Activated naive CD8-positive, alpha-beta T cell treated with anti-CD3 and anti-CD28 coated beads, Interleukin-2, amount 10 ng/mL, durations not matched to agents 7 days and 5 days (primary cell): ENCODE measurements at regions not wholly inside any gene's neighbourhood (a gene's known extent, or its start where the extent isn't known, plus 50 kb on each side); places are given as distances from the start of the nearest gene placed in this dataset.

ENCODE experiments used
- ATAC-seq: fragments of 150-1000 bp; cut with Tn5 transposase; one replicate; pipeline ENCODE4 v1.10.0; 2021; ENCODE audit warnings: low read depth, moderate library complexity
- POLR2A ChIA-PET: fragments of 350-600 bp; sonication (Branson Sonifier 250); formaldehyde crosslinking; loops from one replicate; lab custom pipeline; 2021; ENCODE audit warnings: antibody characterized with exemption; lab: Charles Lee
- DNase-seq: peaks from one replicate; pipeline ENCODE4 v3.0.0; 2021
- H3K27ac Mint-ChIP-seq: one replicate; pipeline ENCODE4 v1.8.0; 2022; ENCODE audit warnings: mild to moderate bottlenecking, mixed read lengths
- H3K27me3 Mint-ChIP-seq: one replicate; pipeline ENCODE4 v1.8.0; 2022; ENCODE audit warnings: mild to moderate bottlenecking, moderate library complexity, mixed read lengths
- H3K36me3 Mint-ChIP-seq: one replicate; pipeline ENCODE4 v1.8.0; 2021; ENCODE audit warnings: mild to moderate bottlenecking, mixed read lengths
- H3K4me1 Mint-ChIP-seq: one replicate; pipeline ENCODE4 v1.8.0; 2021; ENCODE audit warnings: mixed read lengths
- H3K4me3 Mint-ChIP-seq: one replicate; pipeline ENCODE4 v1.8.0; 2022; ENCODE audit warnings: mild to moderate bottlenecking, moderate library complexity, mixed read lengths
- H3K9me3 Mint-ChIP-seq: one replicate; pipeline ENCODE4 v1.8.0; 2021; ENCODE audit warnings: mixed read lengths

- no peaks in the 10 kb centered on the region for H3K36me3 Mint-ChIP-seq
- ATAC-seq (no peak), DNase-seq (no peak)
- no peaks in the 10 kb centered on the region for H3K9me3 Mint-ChIP-seq
- H3K4me1 Mint-ChIP-seq: no peaks in the 10 kb centered on the region
- H3K27ac Mint-ChIP-seq: no peak overlapping the region
- POLR2A ChIA-PET: interaction anchor here (0.5 to 0.6 kb wide), 2 partner anchors 50 to 518 kb away, joined by 3 to 4 read pairs; no protein-coding TSS in a partner anchor
- no peak overlapping the region for H3K4me3 Mint-ChIP-seq
- peaks cover 6% of the 10 kb centered on the region for H3K27me3 Mint-ChIP-seq
Measured at GRCh38 chr7:1331561-1332467, 99.1 kb downstream of the UNCX start.

- Mint-ChIP-seq H3K4me1 (no peaks in the 10 kb centered on the region), H3K9me3 (peaks cover 8% of the 10 kb centered on the region), H3K27me3 (peaks cover 15% of the 10 kb centered on the region), H3K4me3 (no peak overlapping the region), H3K27ac (no peak overlapping the region), H3K36me3 (no peaks in the 10 kb centered on the region)
- no peak for ATAC-seq
- POLR2A ChIA-PET: no interaction called here
- DNase-seq: no peak
Measured at GRCh38 chr7:1336509-1336908, 103.8 kb downstream of the UNCX start.

GRCh38 chr7:1339611-1340010, 106.9 kb downstream of the UNCX start:
- DNase-seq (no peak), ATAC-seq (no peak)
- no peak overlapping the region for H3K27ac Mint-ChIP-seq
- H3K36me3 Mint-ChIP-seq: no peaks in the 10 kb centered on the region
- no peaks in the 10 kb centered on the region for H3K4me1 Mint-ChIP-seq
- no peak overlapping the region for H3K4me3 Mint-ChIP-seq
- POLR2A ChIA-PET: no interaction called here
- peaks cover 11% of the 10 kb centered on the region for H3K27me3 Mint-ChIP-seq
- H3K9me3 Mint-ChIP-seq: peaks cover 12% of the 10 kb centered on the region

- no peak for DNase-seq
- no peak overlapping the region for H3K4me3 Mint-ChIP-seq
- H3K27ac Mint-ChIP-seq: no peak overlapping the region
- ATAC-seq: no peak
- H3K36me3 Mint-ChIP-seq: no peaks in the 10 kb centered on the region
- H3K4me1 Mint-ChIP-seq: no peaks in the 10 kb centered on the region
- H3K9me3 Mint-ChIP-seq: peaks cover 12% of the 10 kb centered on the region
- POLR2A ChIA-PET: no interaction called here
- peaks cover 11% of the 10 kb centered on the region for H3K27me3 Mint-ChIP-seq
Measured at GRCh38 chr7:1340031-1340430, 107.4 kb downstream of the UNCX start.

- ATAC-seq (no peak), DNase-seq (no peak)
- H3K27ac Mint-ChIP-seq: no peak overlapping the region
- POLR2A ChIA-PET: no interaction called here
- no peaks in the 10 kb centered on the region for H3K4me1 Mint-ChIP-seq
- H3K27me3 Mint-ChIP-seq: peaks cover 11% of the 10 kb centered on the region
- peaks cover 12% of the 10 kb centered on the region for H3K9me3 Mint-ChIP-seq
- no peaks in the 10 kb centered on the region for H3K36me3 Mint-ChIP-seq
- H3K4me3 Mint-ChIP-seq: no peak overlapping the region
Measured at GRCh38 chr7:1340461-1341360, 108.0 kb downstream of the UNCX start.

- H3K9me3 Mint-ChIP-seq: peaks cover 12% of the 10 kb centered on the region
- no peak overlapping the region for H3K4me3 Mint-ChIP-seq
- DNase-seq: no peak
- no peaks in the 10 kb centered on the region for H3K36me3 Mint-ChIP-seq
- H3K4me1 Mint-ChIP-seq: no peaks in the 10 kb centered on the region
- H3K27me3 Mint-ChIP-seq: peaks cover 11% of the 10 kb centered on the region
- POLR2A ChIA-PET: no interaction called here
- ATAC-seq: no peak
- H3K27ac Mint-ChIP-seq: no peak overlapping the region
Measured at GRCh38 chr7:1341361-1342089, 108.9 kb downstream of the UNCX start.

- Mint-ChIP-seq H3K36me3 (no peaks in the 10 kb centered on the region), H3K27ac (no peak overlapping the region)
Measured at GRCh38 chr7:1342090-1342640, 109.5 kb downstream of the UNCX start.

GRCh38 chr7:1343551-1343950, 110.9 kb downstream of the UNCX start:
- POLR2A ChIA-PET: no interaction called here
- ATAC-seq (no peak), DNase-seq (no peak)
- Mint-ChIP-seq H3K9me3 (peaks cover 7% of the 10 kb centered on the region), H3K27me3 (peaks cover 7% of the 10 kb centered on the region), H3K27ac (no peak overlapping the region), H3K4me1 (no peaks in the 10 kb centered on the region), H3K4me3 (no peak overlapping the region), H3K36me3 (no peaks in the 10 kb centered on the region)

More at GRCh38 chr7:1342090-1342640, 109.5 kb downstream of the UNCX start:
- Mint-ChIP-seq H3K9me3 (peaks cover 12% of the 10 kb centered on the region), H3K27me3 (peaks cover 13% of the 10 kb centered on the region), H3K4me3 (no peak overlapping the region), H3K4me1 (no peaks in the 10 kb centered on the region)
- DNase-seq (no peak), ATAC-seq (no peak)
- POLR2A ChIA-PET: no interaction called here

- H3K27ac Mint-ChIP-seq: no peak overlapping the region
- H3K9me3 Mint-ChIP-seq: peaks cover 4% of the 10 kb centered on the region
- H3K27me3 Mint-ChIP-seq: peaks cover 4% of the 10 kb centered on the region
- POLR2A ChIA-PET: no interaction called here
- ATAC-seq: no peak
- no peaks in the 10 kb centered on the region for H3K36me3 Mint-ChIP-seq
- no peak overlapping the region for H3K4me3 Mint-ChIP-seq
- no peaks in the 10 kb centered on the region for H3K4me1 Mint-ChIP-seq
- DNase-seq: no peak
Measured at GRCh38 chr7:1344421-1344820, 111.7 kb downstream of the UNCX start.

- H3K27ac Mint-ChIP-seq: no peak overlapping the region
- peaks cover 4% of the 10 kb centered on the region for H3K9me3 Mint-ChIP-seq
- H3K4me3 Mint-ChIP-seq: no peak overlapping the region
- no peaks in the 10 kb centered on the region for H3K36me3 Mint-ChIP-seq
- no peak for ATAC-seq
- no peak for DNase-seq
- no peaks in the 10 kb centered on the region for H3K4me1 Mint-ChIP-seq
- POLR2A ChIA-PET: no interaction called here
- peaks cover 4% of the 10 kb centered on the region for H3K27me3 Mint-ChIP-seq
Measured at GRCh38 chr7:1344981-1345701, 112.5 kb downstream of the UNCX start.

GRCh38 chr7:1345796-1346755, 113.2 kb downstream of the MICALL2 start:
- Mint-ChIP-seq H3K27ac (no peak overlapping the region), H3K36me3 (no peaks in the 10 kb centered on the region), H3K4me3 (no peak overlapping the region), H3K4me1 (no peaks in the 10 kb centered on the region), H3K27me3 (peaks cover 4% of the 10 kb centered on the region), H3K9me3 (peaks cover 4% of the 10 kb centered on the region)
- POLR2A ChIA-PET: no interaction called here
- no peak for ATAC-seq
- no peak for DNase-seq
